ENCODE measurements at regions not wholly inside any gene's neighbourhood (a gene's known extent, or its start where the extent isn't known, plus 50 kb on each side); places are given as distances from the start of the nearest gene placed in this dataset.

- no peak for TF ChIP-seq CTCF (IDR thresholded peaks at IDR 0.05; ENCODE audit: insufficient read depth, low read length)
- TF ChIP-seq POLR2AphosphoS5 (IDR thresholded peaks at IDR 0.05; ENCODE audit: low read depth): no peak
- no peak for TF ChIP-seq GABPA (IDR thresholded peaks at IDR 0.05; ENCODE audit: low read depth)
Observed at GRCh38 chr4:53671757-53672156, 80.5 kb upstream of the LNX1 start.
